Tibial nerve (tissue), 4 donors: ENCODE measurements at regions not wholly inside any gene's neighbourhood (a gene's known extent, or its start where the extent isn't known, plus 50 kb on each side); places are given as distances from the start of the nearest gene placed in this dataset.

Experiments used
- DNase-seq, 2 donors: peaks; one replicate each; pipeline ENCODE4 v3.0.0-alpha.2; 2019; ENCODE audit warnings: low spot score in 2 of 2
- H3K27ac ChIP-seq, 4 donors: fragments of 200-600 bp; sonication (generic) in 3 of 4; one replicate each; pipeline ENCODE4 v1.5.1; 2017 to 2019; ENCODE audit warnings: mild to moderate bottlenecking in 1 of 4
- H3K27me3 ChIP-seq, 2 donors: fragments of 200-600 bp; sonication (generic) in 1 of 2; one replicate each; pipeline versions ENCODE4 v1.5.1 to v1.6.0; 2017 to 2019
- H3K36me3 ChIP-seq, 3 donors: fragments of 200-600 bp; sonication (generic); one replicate each; pipeline ENCODE4 v1.5.1; 2018 to 2019
- H3K4me1 ChIP-seq, 4 donors: fragments of 200-600 bp; sonication (generic) in 3 of 4; one replicate each; pipeline ENCODE4 v1.5.1; 2017 to 2019
- H3K4me3 ChIP-seq, 4 donors: fragments of 200-600 bp; sonication (generic) in 3 of 4; one replicate each; pipeline ENCODE4 v1.5.1; 2017 to 2019; ENCODE audit warnings: mild to moderate bottlenecking in 1 of 4, moderate library complexity in 1 of 4
- H3K9me3 ChIP-seq, 4 donors: fragments of 200-600 bp; sonication (generic) in 3 of 4; one replicate each; pipeline ENCODE4 v1.5.1; 2017 to 2019
- EP300 ChIP-seq, 2 donors: sonication (generic); formaldehyde crosslinking; IDR thresholded peaks; one replicate each; pipeline ENCODE4 v1.6.1; 2017; ENCODE audit warnings: antibody characterized with exemption in 2 of 2, mild to moderate bottlenecking in 1 of 2
- POLR2A ChIP-seq, 2 donors: fragments of 450-650 bp; IDR thresholded peaks; one replicate each; pipeline ENCODE4 v1.6.1; 2017; ENCODE audit warnings: antibody characterized with exemption in 2 of 2, mild to moderate bottlenecking in 2 of 2, moderate library complexity in 2 of 2
- WGBS, 2 donors: methylation state at CpG; one replicate each; pipeline ENCODE4 v1.1.5; 2018; 5-methylcytosine and 5-hydroxymethylcytosine counted together
- TF ChIP-seq, protein P1 (sequence below), 5 experiments: fragments of 200-600 bp in 3 of 5; fragments of 450-650 bp in 2 of 5; sonication (generic) in 3 of 5; IDR thresholded peaks; one replicate each; pipeline ENCODE4 v1.5.1; 2016 to 2019; ENCODE audit warnings: antibody characterized with exemption in 5 of 5, mild to moderate bottlenecking in 3 of 5, moderate library complexity in 2 of 5

DNA sequence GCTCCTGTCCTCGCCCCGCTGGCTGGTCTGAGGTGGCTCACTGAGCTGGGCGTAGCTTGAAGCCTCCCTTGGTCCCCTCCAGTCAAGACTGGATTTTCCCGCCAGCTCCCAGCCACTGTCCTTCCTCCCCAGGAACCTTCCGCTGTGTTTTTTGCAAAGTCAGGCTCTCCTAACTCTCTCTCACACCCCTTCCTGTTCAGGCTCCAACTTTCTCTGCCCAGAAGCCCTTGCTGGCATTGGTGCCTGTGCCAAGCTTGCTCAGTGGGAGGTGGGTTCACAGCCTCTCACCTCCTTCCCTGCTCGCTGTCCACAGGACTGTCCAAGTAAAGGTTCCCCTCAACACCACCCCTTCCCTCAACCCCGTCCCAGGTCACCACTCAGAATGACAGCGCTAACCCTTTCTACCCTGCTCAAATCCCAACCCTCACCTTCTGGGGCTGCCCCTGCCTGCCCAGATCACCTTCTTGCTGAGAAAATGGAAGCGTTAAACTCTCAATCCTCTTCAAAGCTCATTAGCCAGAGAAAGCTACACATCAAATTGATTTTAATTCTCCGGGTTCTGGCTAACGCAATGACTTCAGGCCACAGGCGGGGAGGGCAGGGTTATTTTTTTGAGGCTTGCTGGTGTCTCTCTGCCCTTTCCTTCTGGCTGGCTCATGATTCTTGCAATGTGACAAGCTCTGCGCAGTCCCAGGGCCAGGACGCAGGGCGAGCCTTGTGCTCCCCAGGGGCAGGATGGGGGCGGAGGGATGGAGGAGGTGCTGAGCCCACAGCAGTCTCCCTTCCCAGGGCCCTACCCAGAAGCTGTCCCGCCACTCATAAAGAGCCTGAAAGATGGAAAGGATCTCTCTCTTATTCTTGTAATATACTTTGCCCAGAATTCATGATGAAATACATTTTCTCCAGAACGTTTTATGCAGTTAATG, 357.2 kb upstream of the TNRC6C start:
- H3K4me3 ChIP-seq = no peak overlapping the region
- H3K36me3 ChIP-seq = no peaks in the 10 kb centered on the region
- DNase-seq = peak in 1 of 2 donors; percentile 36
- TF ChIP-seq, protein P1, sequence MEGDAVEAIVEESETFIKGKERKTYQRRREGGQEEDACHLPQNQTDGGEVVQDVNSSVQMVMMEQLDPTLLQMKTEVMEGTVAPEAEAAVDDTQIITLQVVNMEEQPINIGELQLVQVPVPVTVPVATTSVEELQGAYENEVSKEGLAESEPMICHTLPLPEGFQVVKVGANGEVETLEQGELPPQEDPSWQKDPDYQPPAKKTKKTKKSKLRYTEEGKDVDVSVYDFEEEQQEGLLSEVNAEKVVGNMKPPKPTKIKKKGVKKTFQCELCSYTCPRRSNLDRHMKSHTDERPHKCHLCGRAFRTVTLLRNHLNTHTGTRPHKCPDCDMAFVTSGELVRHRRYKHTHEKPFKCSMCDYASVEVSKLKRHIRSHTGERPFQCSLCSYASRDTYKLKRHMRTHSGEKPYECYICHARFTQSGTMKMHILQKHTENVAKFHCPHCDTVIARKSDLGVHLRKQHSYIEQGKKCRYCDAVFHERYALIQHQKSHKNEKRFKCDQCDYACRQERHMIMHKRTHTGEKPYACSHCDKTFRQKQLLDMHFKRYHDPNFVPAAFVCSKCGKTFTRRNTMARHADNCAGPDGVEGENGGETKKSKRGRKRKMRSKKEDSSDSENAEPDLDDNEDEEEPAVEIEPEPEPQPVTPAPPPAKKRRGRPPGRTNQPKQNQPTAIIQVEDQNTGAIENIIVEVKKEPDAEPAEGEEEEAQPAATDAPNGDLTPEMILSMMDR (IDR thresholded peaks at IDR 0.05) = no peak
- TF ChIP-seq POLR2A (IDR thresholded peaks at IDR 0.05) (no peak), EP300 (IDR thresholded peaks at IDR 0.05) (no peak)
- H3K27ac ChIP-seq = peak overlapping the region; percentile 39 to 84 (median 72)
- no peaks in the 10 kb centered on the region for H3K9me3 ChIP-seq
- WGBS, 2 donors = 64 to 74% methylated on average over 18 of the region's 18 CpGs
- no peaks in the 10 kb centered on the region for H3K27me3 ChIP-seq
- peaks cover 0 to 56% (median 19%) of the 10 kb centered on the region in 4 donors for H3K4me1 ChIP-seq

DNA sequence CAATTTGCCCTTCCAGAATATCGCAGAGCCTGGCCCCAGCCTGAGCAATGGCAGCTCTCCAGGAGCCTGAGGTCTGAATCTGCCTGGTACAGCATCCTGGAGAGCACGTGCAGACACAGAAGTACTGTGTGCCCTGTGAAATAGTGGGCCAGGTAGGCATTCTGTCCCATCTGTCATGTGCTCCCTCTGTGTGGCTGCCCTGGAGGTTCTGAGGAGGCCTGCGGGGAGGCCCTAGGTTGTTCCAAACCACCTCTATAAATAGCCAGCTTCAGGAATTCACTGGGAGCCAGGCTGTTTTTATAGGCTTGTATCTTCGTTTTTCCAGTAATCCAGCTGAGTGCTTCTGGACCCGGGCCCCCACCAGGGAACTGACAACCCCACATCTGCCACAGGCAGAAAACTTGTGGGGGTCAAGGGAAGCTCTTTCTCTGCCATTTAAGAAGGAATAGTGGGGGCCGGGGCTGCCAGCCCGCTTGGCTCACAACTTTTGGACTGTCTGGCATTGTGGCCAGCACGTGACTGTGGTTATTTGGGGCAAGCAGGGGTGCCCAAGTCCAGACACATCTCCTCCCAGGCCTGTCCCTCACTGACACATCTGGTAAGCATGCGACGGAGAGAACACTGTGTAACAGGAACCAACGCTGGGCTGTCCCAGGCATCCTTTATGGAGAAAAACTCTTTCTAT, 356.3 kb upstream of the TNRC6C start:
- H3K4me1 ChIP-seq = peaks cover 0 to 47% (median 15%) of the 10 kb centered on the region in 4 donors
- 59 to 71% methylated on average over 11 of the region's 11 CpGs for WGBS, 2 donors
- peak overlapping the region; percentile 39 to 84 (median 72) for H3K27ac ChIP-seq
- TF ChIP-seq POLR2A (IDR thresholded peaks at IDR 0.05) = no peak
- TF ChIP-seq EP300 (IDR thresholded peaks at IDR 0.05) = peak in 1 of 2 donors; percentile 84
- TF ChIP-seq, protein P1 (IDR thresholded peaks at IDR 0.05) = no peak
- H3K36me3 ChIP-seq = no peaks in the 10 kb centered on the region
- H3K27me3 ChIP-seq = no peaks in the 10 kb centered on the region
- no peaks in the 10 kb centered on the region for H3K9me3 ChIP-seq
- peak; percentile 63 to 79 for DNase-seq
- H3K4me3 ChIP-seq = no peak overlapping the region

DNA sequence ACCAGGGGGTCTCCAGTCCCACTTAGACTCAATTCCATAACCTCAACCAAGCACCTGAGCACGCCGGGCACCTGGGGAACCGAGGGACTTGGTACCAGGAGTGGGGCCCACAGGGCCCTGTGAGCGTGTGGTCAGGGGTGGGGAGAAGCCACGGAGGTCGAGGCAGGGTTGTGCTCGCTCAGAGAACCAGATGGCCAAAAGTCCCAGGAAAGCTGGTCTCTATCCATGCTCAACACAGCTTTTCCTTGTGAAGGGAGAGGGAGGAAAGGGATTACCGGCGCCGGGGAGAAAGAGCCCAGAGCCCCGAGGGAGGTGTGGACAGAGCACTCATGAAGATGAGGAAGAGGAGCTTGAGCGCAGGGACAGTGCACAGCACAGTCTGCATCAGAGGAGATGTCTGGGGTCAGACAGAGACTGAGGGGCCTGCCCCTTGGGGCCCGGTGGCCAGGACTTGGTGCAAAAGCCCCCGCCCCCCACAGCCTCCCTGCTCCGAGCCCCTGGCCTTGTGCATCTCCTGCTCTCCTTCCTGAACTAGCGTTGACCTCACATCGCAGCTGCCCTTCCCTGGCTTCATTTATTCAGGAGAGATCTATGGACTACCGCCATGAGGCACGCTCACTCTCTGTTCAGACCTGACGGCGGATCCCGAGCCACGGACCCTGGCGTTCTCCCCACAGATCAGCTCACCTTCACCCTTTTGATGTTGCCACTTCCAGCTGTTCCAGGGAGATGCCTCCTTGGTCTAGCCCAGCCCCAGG, 355.4 kb upstream of the TNRC6C start:
- H3K4me3 ChIP-seq = no peak overlapping the region
- 74 to 76% methylated on average over 24 of the region's 24 CpGs for WGBS, 2 donors
- peaks cover 0 to 38% (median 12%) of the 10 kb centered on the region in 4 donors for H3K4me1 ChIP-seq
- H3K27me3 ChIP-seq = no peaks in the 10 kb centered on the region
- DNase-seq = no peak
- no peaks in the 10 kb centered on the region for H3K9me3 ChIP-seq
- no peaks in the 10 kb centered on the region for H3K36me3 ChIP-seq
- peak overlapping the region; percentile 39 to 84 (median 72) for H3K27ac ChIP-seq
- TF ChIP-seq EP300 (IDR thresholded peaks at IDR 0.05) (no peak), POLR2A (IDR thresholded peaks at IDR 0.05) (no peak)
- TF ChIP-seq, protein P1 (IDR thresholded peaks at IDR 0.05) = no peak

DNA sequence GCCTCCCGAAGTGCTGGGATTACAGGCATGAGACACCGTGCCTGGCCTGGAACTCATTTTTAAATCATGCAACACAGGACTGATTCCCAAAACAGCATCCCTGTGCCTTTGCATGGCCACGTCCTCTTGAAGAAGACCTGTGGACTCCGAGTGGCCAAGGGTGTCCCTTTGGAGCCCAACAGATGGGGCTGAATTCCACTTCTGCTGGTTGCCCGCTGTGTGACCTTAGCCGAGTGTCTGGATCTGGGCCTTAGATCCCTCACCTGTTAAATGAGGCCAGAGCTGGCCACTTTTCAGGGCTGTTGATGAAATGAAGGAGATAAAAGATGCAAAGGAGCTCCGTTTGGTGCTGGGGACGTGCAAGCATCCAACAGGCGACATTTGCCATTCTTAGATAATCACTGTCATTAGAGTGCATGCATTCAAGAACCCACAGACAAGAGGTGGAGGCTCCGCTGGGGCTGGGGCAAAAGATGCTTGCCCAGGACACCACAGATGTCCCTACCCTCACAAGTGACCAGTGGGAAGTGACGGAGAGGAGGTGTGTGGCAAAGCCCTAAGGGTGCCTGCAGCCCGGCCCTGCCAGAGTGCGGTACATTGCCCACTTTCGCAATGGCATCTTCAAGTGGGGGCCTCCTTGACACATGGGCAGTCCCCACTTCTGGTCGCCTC, 354.1 kb upstream of the TNRC6C start:
- Histone ChIP-seq H3K27me3 (no peaks in the 10 kb centered on the region), H3K27ac (peak overlapping the region in 2 of 4 donors; percentile 8 to 81), H3K4me3 (no peak overlapping the region), H3K9me3 (no peaks in the 10 kb centered on the region), H3K36me3 (no peaks in the 10 kb centered on the region), H3K4me1 (peaks cover 0 to 34% (median 12%) of the 10 kb centered on the region in 4 donors)
- no peak for DNase-seq
- 92 to 93% methylated on average over 15 of the region's 15 CpGs for WGBS, 2 donors
- no peak for TF ChIP-seq EP300 (IDR thresholded peaks at IDR 0.05)
- TF ChIP-seq, protein P1 (IDR thresholded peaks at IDR 0.05) = no peak
- no peak for TF ChIP-seq POLR2A (IDR thresholded peaks at IDR 0.05)
